ENCODE measurements at regions not wholly inside any gene's neighbourhood (a gene's known extent, or its start where the extent isn't known, plus 50 kb on each side); places are given as distances from the start of the nearest gene placed in this dataset.

GRCh38 chr5:53825926-53826325 is 265.5 kb downstream of the NDUFS4 start:
- intact Hi-C loops (cut with micrococcal nuclease; ENCODE audit: unreplicated experiment), result no loop called here
- Histone ChIP-seq H3K27ac (ENCODE audit: low read depth, low read length, poor library complexity, severe bottlenecking) (no peak overlapping the region), H3K4me1 (ENCODE audit: insufficient read depth, low read length, poor library complexity, severe bottlenecking) (no peaks in the 10 kb centered on the region), H3K27me3 (replicated peaks; ENCODE audit: insufficient read depth, low read depth, low read length, poor library complexity) (no peaks in the 10 kb centered on the region), H3K4me3 (ENCODE audit: low read depth, low read length, poor library complexity, severe bottlenecking) (no peak overlapping the region), H3K9me3 (ENCODE audit: low read depth, low read length, poor library complexity, severe bottlenecking) (no peaks in the 10 kb centered on the region), H3K36me3 (ENCODE audit: insufficient read depth, low read length, poor library complexity, severe bottlenecking) (no peaks in the 10 kb centered on the region)
- TF ChIP-seq CTCF (conservative IDR thresholded peaks at IDR 0.05; ENCODE audit: low read depth, low read length), result no peak
- TF ChIP-seq EZH2 (IDR thresholded peaks at IDR 0.05; ENCODE audit: borderline replicate concordance, low read depth, low read length, poor library complexity, severe bottlenecking), result no peak
- no peak for DNase-seq (ENCODE audit: low spot score)
- BruUV-seq (replicated peaks), result no TSS peak
- ChIA-PET POLR2A (ENCODE audit: low non-redundant PET) (no interaction called here), CTCF (no interaction called here)

GRCh38 chr5:53826504-53826903 is 266.1 kb downstream of the NDUFS4 start:
- no peaks in the 10 kb centered on the region for H3K4me1 ChIP-seq (ENCODE audit: insufficient read depth, low read length, poor library complexity, severe bottlenecking)
- H3K9me3 ChIP-seq (ENCODE audit: low read depth, low read length, poor library complexity, severe bottlenecking), result no peaks in the 10 kb centered on the region
- ChIA-PET POLR2A (ENCODE audit: low non-redundant PET) (no interaction called here), CTCF (no interaction called here)
- no TSS peak for BruUV-seq (replicated peaks)
- no peak overlapping the region for H3K27ac ChIP-seq (ENCODE audit: low read depth, low read length, poor library complexity, severe bottlenecking)
- no peak overlapping the region for H3K4me3 ChIP-seq (ENCODE audit: low read depth, low read length, poor library complexity, severe bottlenecking)
- DNase-seq (ENCODE audit: low spot score), result no peak
- intact Hi-C loops (cut with micrococcal nuclease; ENCODE audit: unreplicated experiment), result no loop called here
- H3K36me3 ChIP-seq (ENCODE audit: insufficient read depth, low read length, poor library complexity, severe bottlenecking), result no peaks in the 10 kb centered on the region
- no peaks in the 10 kb centered on the region for H3K27me3 ChIP-seq (replicated peaks; ENCODE audit: insufficient read depth, low read depth, low read length, poor library complexity)
- TF ChIP-seq EZH2 (IDR thresholded peaks at IDR 0.05; ENCODE audit: borderline replicate concordance, low read depth, low read length, poor library complexity, severe bottlenecking) (no peak), CTCF (conservative IDR thresholded peaks at IDR 0.05; ENCODE audit: low read depth, low read length) (no peak)

- ChIA-PET CTCF (no interaction called here), POLR2A (ENCODE audit: low non-redundant PET) (no interaction called here)
- Histone ChIP-seq H3K9me3 (ENCODE audit: low read depth, low read length, poor library complexity, severe bottlenecking) (no peaks in the 10 kb centered on the region), H3K27me3 (replicated peaks; ENCODE audit: insufficient read depth, low read depth, low read length, poor library complexity) (no peaks in the 10 kb centered on the region), H3K27ac (ENCODE audit: low read depth, low read length, poor library complexity, severe bottlenecking) (no peak overlapping the region), H3K4me3 (ENCODE audit: low read depth, low read length, poor library complexity, severe bottlenecking) (no peak overlapping the region), H3K36me3 (ENCODE audit: insufficient read depth, low read length, poor library complexity, severe bottlenecking) (no peaks in the 10 kb centered on the region), H3K4me1 (ENCODE audit: insufficient read depth, low read length, poor library complexity, severe bottlenecking) (no peaks in the 10 kb centered on the region)
- DNase-seq (ENCODE audit: low spot score), result no peak
- intact Hi-C loops (cut with micrococcal nuclease; ENCODE audit: unreplicated experiment), result no loop called here
- BruUV-seq (replicated peaks), result no TSS peak
- TF ChIP-seq EZH2 (IDR thresholded peaks at IDR 0.05; ENCODE audit: borderline replicate concordance, low read depth, low read length, poor library complexity, severe bottlenecking), result no peak
Observed at GRCh38 chr5:53827211-53827651, 266.8 kb downstream of the NDUFS4 start.

- ChIA-PET POLR2A (ENCODE audit: low non-redundant PET) (no interaction called here), CTCF (no interaction called here)
- Histone ChIP-seq H3K27me3 (replicated peaks; ENCODE audit: insufficient read depth, low read depth, low read length, poor library complexity) (no peaks in the 10 kb centered on the region), H3K4me1 (ENCODE audit: insufficient read depth, low read length, poor library complexity, severe bottlenecking) (no peaks in the 10 kb centered on the region), H3K36me3 (ENCODE audit: insufficient read depth, low read length, poor library complexity, severe bottlenecking) (no peaks in the 10 kb centered on the region), H3K27ac (ENCODE audit: low read depth, low read length, poor library complexity, severe bottlenecking) (no peak overlapping the region), H3K9me3 (ENCODE audit: low read depth, low read length, poor library complexity, severe bottlenecking) (no peaks in the 10 kb centered on the region), H3K4me3 (ENCODE audit: low read depth, low read length, poor library complexity, severe bottlenecking) (no peak overlapping the region)
- TF ChIP-seq CTCF (conservative IDR thresholded peaks at IDR 0.05; ENCODE audit: low read depth, low read length) (no peak), EZH2 (IDR thresholded peaks at IDR 0.05; ENCODE audit: borderline replicate concordance, low read depth, low read length, poor library complexity, severe bottlenecking) (no peak)
- intact Hi-C loops (cut with micrococcal nuclease; ENCODE audit: unreplicated experiment), result no loop called here
- no TSS peak for BruUV-seq (replicated peaks)
- DNase-seq (ENCODE audit: low spot score), result no peak
Observed at GRCh38 chr5:53831496-53831895, 271.1 kb downstream of the NDUFS4 start.
